Upper lobe of left lung (tissue), 4 donors: ENCODE measurements at regions not wholly inside any gene's neighbourhood (a gene's known extent, or its start where the extent isn't known, plus 50 kb on each side); places are given as distances from the start of the nearest gene placed in this dataset.

ENCODE experiments used
- CTCF ChIP-seq, 6 experiments: fragments of 450-650 bp in 4 of 6; fragments of 200-600 bp in 2 of 6; sonication (generic) in 2 of 6; IDR thresholded peaks; one replicate each; pipeline ENCODE4 v1.5.1; 2016 to 2019; ENCODE audit warnings: antibody characterized with exemption in 6 of 6
- POLR2AphosphoS5 ChIP-seq, 2 donors: sonication (generic); formaldehyde crosslinking; IDR thresholded peaks; one replicate each; pipeline ENCODE4 v1.5.1; 2017; ENCODE audit warnings: antibody characterized with exemption in 2 of 2

- no peak for TF ChIP-seq CTCF (IDR thresholded peaks at IDR 0.05)
- no peak for TF ChIP-seq POLR2AphosphoS5 (IDR thresholded peaks at IDR 0.05)
These were observed 200.5 kb downstream of the MACC1 start for GRCh38 chr7:20016669-20017068.
